Right lobe of liver (tissue), 4 donors: ENCODE measurements at regions not wholly inside any gene's neighbourhood (a gene's known extent, or its start where the extent isn't known, plus 50 kb on each side); places are given as distances from the start of the nearest gene placed in this dataset.

Source experiments
- POLR2A ChIP-seq: fragments of 450-650 bp; IDR thresholded peaks from one replicate; pipeline ENCODE4 v1.6.1; 2017; ENCODE audit warnings: antibody characterized with exemption, mild to moderate bottlenecking
- TF ChIP-seq, protein P1 (sequence below), 4 donors: fragments of 200-600 bp in 3 of 4; fragments of 450-650 bp in 1 of 4; IDR thresholded peaks; one replicate each; pipeline versions ENCODE4 v1.5.1 to v1.8.0; 2016 to 2022; ENCODE audit warnings: antibody characterized with exemption in 4 of 4, mild to moderate bottlenecking in 2 of 4
- donor health status: DM: no; HTN: no; CAD: no.
- donor health status: DM: no; HTN: no; CAD: no.
- donor health status: DM: no; HTN: yes; CAD: no.

DNA sequence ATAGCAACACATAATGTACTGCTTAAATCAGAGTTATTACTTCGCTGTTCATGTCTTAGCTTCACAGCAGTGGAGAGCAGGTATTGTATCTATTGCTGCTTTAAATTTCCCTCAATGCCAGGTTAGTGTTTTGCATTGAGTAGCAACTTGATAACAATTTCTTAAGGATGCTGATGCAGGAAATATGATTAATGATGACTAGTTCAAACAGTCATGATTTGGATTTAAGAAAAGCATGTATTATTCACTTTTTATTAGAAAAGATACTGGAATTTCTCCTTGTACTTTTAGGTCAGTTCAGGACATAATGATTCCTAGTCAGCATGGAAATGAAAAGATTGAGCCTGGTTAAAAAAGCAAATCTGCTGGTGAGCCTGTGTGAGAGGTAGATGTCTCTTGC, 67.2 kb upstream of the ARHGAP29 start:
- TF ChIP-seq, protein P1, sequence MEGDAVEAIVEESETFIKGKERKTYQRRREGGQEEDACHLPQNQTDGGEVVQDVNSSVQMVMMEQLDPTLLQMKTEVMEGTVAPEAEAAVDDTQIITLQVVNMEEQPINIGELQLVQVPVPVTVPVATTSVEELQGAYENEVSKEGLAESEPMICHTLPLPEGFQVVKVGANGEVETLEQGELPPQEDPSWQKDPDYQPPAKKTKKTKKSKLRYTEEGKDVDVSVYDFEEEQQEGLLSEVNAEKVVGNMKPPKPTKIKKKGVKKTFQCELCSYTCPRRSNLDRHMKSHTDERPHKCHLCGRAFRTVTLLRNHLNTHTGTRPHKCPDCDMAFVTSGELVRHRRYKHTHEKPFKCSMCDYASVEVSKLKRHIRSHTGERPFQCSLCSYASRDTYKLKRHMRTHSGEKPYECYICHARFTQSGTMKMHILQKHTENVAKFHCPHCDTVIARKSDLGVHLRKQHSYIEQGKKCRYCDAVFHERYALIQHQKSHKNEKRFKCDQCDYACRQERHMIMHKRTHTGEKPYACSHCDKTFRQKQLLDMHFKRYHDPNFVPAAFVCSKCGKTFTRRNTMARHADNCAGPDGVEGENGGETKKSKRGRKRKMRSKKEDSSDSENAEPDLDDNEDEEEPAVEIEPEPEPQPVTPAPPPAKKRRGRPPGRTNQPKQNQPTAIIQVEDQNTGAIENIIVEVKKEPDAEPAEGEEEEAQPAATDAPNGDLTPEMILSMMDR (IDR thresholded peaks at IDR 0.05): no peak
- no peak for TF ChIP-seq POLR2A
